IPS-18a (cell line): ENCODE measurements at regions not wholly inside any gene's neighbourhood (a gene's known extent, or its start where the extent isn't known, plus 50 kb on each side); places are given as distances from the start of the nearest gene placed in this dataset.
"Not testable (repeated sequence)": the region's sequence is repeated elsewhere in the genome, so short reads cannot be mapped to it uniquely, and the experiment has no call there.

Experiments
- H3K27ac ChIP-seq: one replicate; pipeline ENCODE4 v1.5.1; 2013; ENCODE audit warnings: low read length
- H3K27me3 ChIP-seq: one replicate; pipeline ENCODE4 v1.6.1; 2013; ENCODE audit warnings: mild to moderate bottlenecking, low read length; ENCODE audit not compliant: control insufficient read depth, insufficient read depth
- H3K36me3 ChIP-seq: one replicate; pipeline ENCODE4 v1.6.1; 2013; ENCODE audit warnings: low read depth, low read length; ENCODE audit not compliant: control insufficient read depth
- H3K4me1 ChIP-seq: one replicate; pipeline ENCODE4 v1.6.1; 2013; ENCODE audit warnings: low read depth, low read length; ENCODE audit not compliant: control insufficient read depth
- H3K4me3 ChIP-seq: one replicate; pipeline ENCODE4 v1.5.1; 2013; ENCODE audit warnings: low read length
- H3K9ac ChIP-seq: one replicate; pipeline ENCODE4 v1.6.1; 2013; ENCODE audit warnings: mild to moderate bottlenecking, low read length, moderate library complexity
- H3K9me3 ChIP-seq: one replicate; pipeline ENCODE4 v1.6.1; 2013; ENCODE audit warnings: low read depth, low read length; ENCODE audit not compliant: control insufficient read depth

GRCh38 chr2:75432761-75433361 is 127.9 kb downstream of the EVA1A start:
- Histone ChIP-seq H3K4me3 (no peak overlapping the region), H3K9ac (no peak overlapping the region), H3K27me3 (no peaks in the 10 kb centered on the region), H3K4me1 (peaks cover 35% of the 10 kb centered on the region), H3K36me3 (no peaks in the 10 kb centered on the region), H3K27ac (no peak overlapping the region), H3K9me3 (no peaks in the 10 kb centered on the region)

DNA sequence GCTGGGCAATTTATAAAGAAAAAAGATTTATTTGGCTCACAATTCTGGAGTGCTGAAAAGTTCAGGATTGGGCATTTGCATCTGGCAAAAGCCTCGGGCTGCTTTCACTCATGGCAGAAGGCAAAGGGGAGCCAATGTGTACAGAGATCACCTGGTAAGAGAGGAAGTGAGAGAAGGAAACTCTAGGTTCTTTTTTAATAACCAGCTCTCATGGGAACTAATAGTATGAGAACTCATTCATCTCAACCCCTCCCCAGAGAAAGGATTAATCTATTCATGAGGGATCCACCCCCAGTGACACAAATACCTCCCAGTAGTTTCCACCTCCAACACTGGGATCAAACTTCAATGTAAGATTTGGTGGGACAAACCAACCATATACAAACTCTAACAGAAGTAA is 129.0 kb downstream of the EVA1A start:
- Histone ChIP-seq H3K4me1 (peaks cover 37% of the 10 kb centered on the region), H3K36me3 (no peaks in the 10 kb centered on the region), H3K9ac (no peak overlapping the region), H3K27me3 (no peaks in the 10 kb centered on the region), H3K9me3 (no peaks in the 10 kb centered on the region), H3K4me3 (no peak overlapping the region), H3K27ac (no peak overlapping the region)

GRCh38 chr2:75431276-75431675 is 129.5 kb downstream of the EVA1A start:
- Histone ChIP-seq H3K4me1 (peaks cover 37% of the 10 kb centered on the region), H3K9me3 (no peaks in the 10 kb centered on the region), H3K4me3 (no peak overlapping the region), H3K27ac (no peak overlapping the region), H3K27me3 (no peaks in the 10 kb centered on the region), H3K9ac (no peak overlapping the region), H3K36me3 (no peaks in the 10 kb centered on the region)

DNA sequence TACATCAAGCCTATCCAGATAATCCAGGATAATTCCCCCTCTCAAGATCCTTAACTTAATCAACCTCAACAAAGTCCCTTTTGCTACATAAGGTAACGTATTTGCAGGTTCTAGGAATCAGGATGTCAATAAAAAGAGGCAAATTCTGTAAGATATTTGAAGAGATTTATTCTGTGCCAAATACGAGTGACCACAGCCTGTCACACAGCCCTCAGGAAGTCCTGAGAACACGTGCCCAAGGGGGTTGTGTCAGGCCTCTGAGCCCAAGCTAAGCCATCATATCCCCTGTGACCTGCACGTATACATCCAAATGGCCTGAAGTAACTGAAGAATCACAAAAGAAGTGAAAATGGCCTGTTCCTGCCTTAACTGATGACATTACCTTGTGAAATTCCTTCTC is 130.3 kb downstream of the EVA1A start:
- peaks cover 37% of the 10 kb centered on the region for H3K4me1 ChIP-seq
- H3K36me3 ChIP-seq, H3K9me3 ChIP-seq, H3K9ac ChIP-seq, H3K4me3 ChIP-seq, H3K27me3 ChIP-seq, H3K27ac ChIP-seq: not testable (repeated sequence)

GRCh38 chr2:75428646-75429443 is 131.9 kb downstream of the EVA1A start:
- Histone ChIP-seq H3K9ac (no peak overlapping the region), H3K27me3 (no peaks in the 10 kb centered on the region), H3K27ac (no peak overlapping the region), H3K36me3 (no peaks in the 10 kb centered on the region), H3K4me3 (no peak overlapping the region), H3K4me1 (peaks cover 37% of the 10 kb centered on the region), H3K9me3 (no peaks in the 10 kb centered on the region)

GRCh38 chr2:75428060-75428459 is 132.7 kb downstream of the EVA1A start:
- Histone ChIP-seq H3K4me1 (peaks cover 37% of the 10 kb centered on the region), H3K36me3 (no peaks in the 10 kb centered on the region), H3K27ac (no peak overlapping the region), H3K4me3 (no peak overlapping the region), H3K9ac (no peak overlapping the region), H3K9me3 (no peaks in the 10 kb centered on the region), H3K27me3 (no peaks in the 10 kb centered on the region)

GRCh38 chr2:75424936-75425619 is 135.7 kb downstream of the EVA1A start:
- Histone ChIP-seq H3K9me3 (no peaks in the 10 kb centered on the region), H3K27me3 (no peaks in the 10 kb centered on the region), H3K36me3 (no peaks in the 10 kb centered on the region)

DNA sequence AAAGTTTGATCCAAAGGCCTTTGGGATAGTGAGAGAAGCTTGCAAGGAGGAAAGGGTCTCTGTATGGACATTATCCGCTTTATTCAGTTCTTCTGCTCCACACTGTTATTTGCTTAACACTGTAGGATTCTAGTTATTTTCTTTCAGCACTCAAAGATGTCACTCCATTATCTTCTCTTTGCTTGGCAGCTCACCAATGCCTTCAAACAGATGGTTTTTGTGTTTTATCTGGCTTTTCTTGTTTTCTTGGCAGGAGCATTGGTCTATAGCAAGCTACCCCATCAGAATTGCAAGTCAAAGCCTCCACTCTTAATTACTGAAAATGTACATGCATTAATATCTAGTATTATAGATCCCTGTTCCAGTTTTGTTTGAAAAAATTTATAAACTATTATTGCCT is 138.8 kb downstream of the EVA1A start:
- Histone ChIP-seq H3K9me3 (no peaks in the 10 kb centered on the region), H3K4me1 (no peaks in the 10 kb centered on the region), H3K27ac (no peak overlapping the region), H3K4me3 (no peak overlapping the region), H3K36me3 (no peaks in the 10 kb centered on the region), H3K9ac (no peak overlapping the region), H3K27me3 (no peaks in the 10 kb centered on the region)

More at GRCh38 chr2:75424936-75425619, 135.7 kb downstream of the EVA1A start:
- Histone ChIP-seq H3K27ac (no peak overlapping the region), H3K4me3 (no peak overlapping the region), H3K9ac (no peak overlapping the region), H3K4me1 (peaks cover 12% of the 10 kb centered on the region)

- H3K9ac ChIP-seq, result no peak overlapping the region
- H3K4me1 ChIP-seq, result no peaks in the 10 kb centered on the region
- H3K27ac ChIP-seq, result no peak overlapping the region
- no peaks in the 10 kb centered on the region for H3K27me3 ChIP-seq
- H3K4me3 ChIP-seq, result no peak overlapping the region
- no peaks in the 10 kb centered on the region for H3K9me3 ChIP-seq
- no peaks in the 10 kb centered on the region for H3K36me3 ChIP-seq
Measured at GRCh38 chr2:75416420-75417342, 144.1 kb downstream of the EVA1A start.

- H3K4me1 ChIP-seq, result no peaks in the 10 kb centered on the region
- no peak overlapping the region for H3K4me3 ChIP-seq
- no peaks in the 10 kb centered on the region for H3K9me3 ChIP-seq
- H3K27ac ChIP-seq, result no peak overlapping the region
- no peak overlapping the region for H3K9ac ChIP-seq
- no peaks in the 10 kb centered on the region for H3K27me3 ChIP-seq
- H3K36me3 ChIP-seq, result no peaks in the 10 kb centered on the region
Measured at GRCh38 chr2:75415731-75416130, 145.0 kb downstream of the EVA1A start.

DNA sequence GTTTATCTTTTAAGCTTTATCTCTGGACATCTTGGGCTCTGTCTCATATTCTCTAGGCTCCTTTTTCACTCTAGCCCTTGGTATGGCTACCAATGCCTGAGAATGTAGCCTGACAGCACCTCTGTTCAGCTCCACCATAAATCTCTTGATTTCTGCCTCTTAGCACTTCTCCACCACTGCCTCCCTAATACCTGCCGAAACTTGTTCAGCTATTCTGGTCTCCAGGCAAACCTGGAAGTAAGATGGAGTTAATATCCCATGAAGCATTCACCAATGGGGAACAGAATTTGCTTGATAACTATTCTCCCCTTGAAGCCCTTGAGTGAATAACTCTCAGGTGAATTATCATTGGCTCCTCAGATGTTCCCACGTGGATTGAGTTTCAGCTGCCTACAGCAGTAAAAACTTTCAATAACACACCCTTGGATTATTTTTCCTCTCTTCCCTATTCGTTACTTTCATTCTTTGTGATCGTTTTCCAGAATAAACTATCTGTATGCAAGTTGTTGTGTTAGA is 145.6 kb downstream of the EVA1A start:
- Histone ChIP-seq H3K9me3 (no peaks in the 10 kb centered on the region), H3K27me3 (no peaks in the 10 kb centered on the region), H3K4me1 (no peaks in the 10 kb centered on the region), H3K27ac (no peak overlapping the region), H3K4me3 (no peak overlapping the region), H3K9ac (no peak overlapping the region), H3K36me3 (no peaks in the 10 kb centered on the region)
